GM18870 (cell line): ENCODE measurements at regions not wholly inside any gene's neighbourhood (a gene's known extent, or its start where the extent isn't known, plus 50 kb on each side); places are given as distances from the start of the nearest gene placed in this dataset.

ENCODE experiments used
- ATAC-seq: cut with Tn5 transposase; IDR thresholded peaks from one replicate; pipeline ENCODE4 v1.9.1; 2021; ENCODE audit warnings: moderate library complexity; ENCODE audit not compliant: unreplicated experiment

DNA sequence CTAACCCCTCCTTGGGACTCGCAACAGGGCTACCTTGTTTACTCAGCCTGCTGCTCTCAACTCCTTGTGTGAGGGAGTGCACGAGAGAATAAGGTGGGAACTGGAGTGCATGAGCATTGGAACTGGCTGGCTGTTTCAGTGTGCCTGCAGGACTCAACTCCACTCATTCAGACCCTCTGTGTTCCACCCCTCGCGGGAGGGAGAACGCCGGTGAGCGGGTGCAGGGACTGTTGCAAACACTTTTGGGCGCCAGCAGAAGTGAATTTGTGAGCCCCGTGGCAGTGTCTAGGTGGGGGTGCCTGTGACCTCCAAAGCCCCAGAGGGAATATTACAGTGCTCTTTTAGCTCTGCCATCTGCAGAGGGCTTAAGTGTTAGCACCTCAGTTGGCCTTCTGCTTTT is 1978.3 kb upstream of the PIK3C3 start:
- no peak for ATAC-seq

GRCh38 chr18:39972521-39972920 is 1982.5 kb upstream of the PIK3C3 start:
- no peak for ATAC-seq

DNA sequence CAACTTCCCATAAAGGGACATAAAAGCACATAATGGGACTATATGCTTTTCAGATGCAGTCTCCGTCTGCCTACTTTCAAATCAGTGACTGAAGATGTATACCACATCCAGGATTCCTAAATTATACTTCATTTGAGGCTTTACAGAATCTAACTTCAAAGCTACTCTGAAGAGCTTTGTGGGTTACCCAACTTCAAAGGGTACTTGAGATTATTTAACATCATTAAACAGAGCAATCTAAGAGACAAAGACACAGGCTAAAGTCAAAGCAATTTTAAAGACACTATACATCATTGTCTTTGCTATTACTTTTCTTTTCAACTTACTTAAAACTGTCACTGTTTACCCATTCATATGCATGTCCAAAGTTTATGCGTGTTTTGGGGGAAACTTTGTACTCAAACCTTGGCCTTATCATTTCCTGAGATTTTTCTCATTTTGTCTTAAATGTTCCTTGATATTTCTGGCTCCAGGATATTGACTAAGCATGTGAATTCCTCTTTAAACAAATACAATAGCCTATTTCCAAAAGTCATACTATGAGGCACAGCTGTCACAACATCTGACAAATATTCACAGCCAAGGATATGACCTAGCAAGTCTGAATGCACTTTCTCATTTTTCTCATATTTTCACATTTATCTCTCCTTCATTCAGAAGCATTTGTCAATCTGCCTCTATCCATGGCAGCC is 1985.1 kb upstream of the PIK3C3 start:
- ATAC-seq: no peak

DNA sequence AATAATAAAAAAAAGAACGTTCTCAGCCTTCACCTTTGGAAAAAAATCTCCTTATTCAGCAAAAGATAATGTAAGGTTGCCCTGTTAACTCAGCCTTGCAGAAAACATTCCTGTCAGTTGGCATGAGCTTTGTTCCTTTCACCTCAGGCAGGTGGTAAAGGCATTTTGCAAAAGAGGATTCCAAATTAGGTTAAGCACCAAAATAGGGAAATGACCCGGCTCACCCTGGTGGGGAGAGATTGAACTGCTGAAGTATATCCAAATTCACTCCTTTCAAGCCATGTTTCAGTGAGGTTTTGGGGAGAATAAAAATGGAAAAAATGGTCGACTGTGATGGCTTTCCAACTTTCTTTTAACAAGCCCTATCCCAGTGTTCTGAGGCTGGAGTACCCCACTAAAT is 1988.8 kb upstream of the PIK3C3 start:
- ATAC-seq: no peak

DNA sequence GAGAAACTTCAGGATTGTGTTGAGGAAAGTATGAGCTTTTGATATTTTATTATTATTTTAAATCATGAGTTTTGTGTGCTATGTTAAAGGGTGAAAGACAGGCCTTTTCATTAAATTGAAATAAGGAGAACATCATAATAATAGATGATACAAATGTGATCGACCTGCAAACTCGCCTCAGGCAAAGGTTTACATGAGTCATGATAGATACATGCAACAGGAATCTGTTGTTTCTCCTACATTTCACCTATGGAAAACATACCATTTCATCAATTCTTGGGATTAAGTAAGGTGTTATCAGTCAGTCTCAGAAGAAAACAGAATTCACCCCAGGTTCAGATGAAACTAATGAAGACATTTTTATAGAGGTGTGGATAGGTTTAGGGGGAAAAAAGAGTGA is 1992.5 kb upstream of the PIK3C3 start:
- no peak for ATAC-seq

- no peak for ATAC-seq
Measured at GRCh38 chr18:39960550-39960949, 1994.5 kb upstream of the PIK3C3 start.

DNA sequence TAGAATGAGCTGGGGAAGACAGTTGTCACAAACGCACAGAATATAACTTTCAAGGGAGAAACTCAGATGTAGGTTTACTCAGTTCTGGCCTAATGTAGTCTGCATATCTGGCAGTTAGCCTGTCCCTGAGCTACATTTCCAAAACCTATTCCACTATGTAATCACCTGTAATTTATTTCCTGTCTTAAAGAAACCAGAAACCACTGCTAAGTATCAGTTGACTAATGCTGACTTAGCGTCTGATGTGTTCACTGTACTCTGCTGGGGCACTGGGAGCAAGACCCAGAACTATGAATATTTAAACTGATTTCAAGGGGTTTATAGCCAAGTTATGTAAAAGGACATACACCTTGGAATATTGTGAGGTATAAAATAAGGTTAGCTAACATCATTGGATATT is 1995.2 kb upstream of the PIK3C3 start:
- ATAC-seq: no peak

DNA sequence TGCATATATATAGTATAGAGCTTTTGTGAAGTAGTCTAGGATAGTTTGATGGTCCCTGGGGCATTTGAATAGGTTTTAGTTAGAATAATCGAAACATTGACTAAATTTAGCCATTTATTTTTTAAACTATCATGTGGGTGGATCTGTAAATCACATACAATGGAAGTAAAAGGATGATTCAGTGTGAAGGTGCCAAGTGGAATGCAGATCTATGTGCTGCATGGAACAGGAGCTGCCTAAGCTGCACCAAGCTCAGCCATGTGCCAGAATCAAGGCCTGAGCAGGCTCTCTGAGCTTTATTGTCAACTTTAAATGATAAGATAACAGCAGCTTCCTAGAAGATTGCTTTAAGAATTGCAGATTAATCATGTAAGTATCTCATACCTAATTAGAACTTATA is 1996.2 kb upstream of the PIK3C3 start:
- ATAC-seq: no peak

GRCh38 chr18:39952816-39953215 is 2002.2 kb upstream of the PIK3C3 start:
- no peak for ATAC-seq

DNA sequence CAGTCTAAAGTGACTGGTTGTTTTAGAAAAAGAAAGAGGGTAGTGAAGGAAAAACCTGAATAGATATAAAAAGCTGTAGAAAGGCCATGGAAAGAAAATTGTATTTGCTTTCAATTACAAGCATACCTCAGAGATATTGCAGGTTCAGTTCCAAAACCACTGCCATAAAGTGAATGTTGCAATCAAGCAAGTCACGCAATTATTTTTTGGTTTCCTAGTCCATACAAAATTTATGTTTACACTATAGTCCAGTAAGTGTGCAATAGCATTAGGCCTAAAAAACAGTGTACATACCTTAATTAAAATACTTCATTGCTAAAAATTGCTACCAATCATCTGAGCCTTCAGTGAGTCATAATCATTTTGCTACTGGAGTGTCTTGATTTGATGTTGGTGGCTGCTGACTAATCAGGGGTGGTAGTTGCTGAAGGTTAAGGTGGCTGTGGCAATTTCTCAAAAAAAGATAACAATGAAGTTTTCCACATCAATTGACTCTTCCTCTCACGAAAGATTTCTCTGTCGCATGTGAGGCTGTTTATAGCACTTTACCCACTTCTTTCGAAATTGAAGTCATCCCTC is 2003.8 kb upstream of the PIK3C3 start:
- no peak for ATAC-seq

DNA sequence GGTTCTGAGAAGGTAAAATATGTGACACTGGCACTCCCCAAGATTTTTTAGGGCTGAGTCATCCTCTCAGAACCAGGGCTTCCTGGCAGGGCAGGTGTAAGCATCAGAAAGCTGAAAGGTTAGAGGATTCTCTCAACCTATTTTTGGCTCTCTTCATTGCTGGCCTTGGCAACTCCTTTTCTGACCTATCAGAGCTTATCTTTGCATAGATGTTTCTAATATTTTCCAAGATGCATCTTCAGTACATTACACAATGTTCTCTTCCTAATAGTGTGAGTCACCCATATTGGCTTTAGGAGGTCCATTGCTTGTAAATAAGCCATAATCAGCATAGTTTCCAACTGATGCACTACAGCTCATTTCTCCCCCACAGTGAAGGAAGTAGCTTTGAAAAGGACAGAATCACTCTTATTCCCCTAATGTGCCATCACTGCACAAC is 2008.4 kb upstream of the PIK3C3 start:
- ATAC-seq: no peak

GRCh38 chr18:39945076-39945475 is 2010.0 kb upstream of the PIK3C3 start:
- no peak for ATAC-seq

- no peak for ATAC-seq
Measured at GRCh38 chr18:39942702-39943101, 2012.3 kb upstream of the PIK3C3 start.

DNA sequence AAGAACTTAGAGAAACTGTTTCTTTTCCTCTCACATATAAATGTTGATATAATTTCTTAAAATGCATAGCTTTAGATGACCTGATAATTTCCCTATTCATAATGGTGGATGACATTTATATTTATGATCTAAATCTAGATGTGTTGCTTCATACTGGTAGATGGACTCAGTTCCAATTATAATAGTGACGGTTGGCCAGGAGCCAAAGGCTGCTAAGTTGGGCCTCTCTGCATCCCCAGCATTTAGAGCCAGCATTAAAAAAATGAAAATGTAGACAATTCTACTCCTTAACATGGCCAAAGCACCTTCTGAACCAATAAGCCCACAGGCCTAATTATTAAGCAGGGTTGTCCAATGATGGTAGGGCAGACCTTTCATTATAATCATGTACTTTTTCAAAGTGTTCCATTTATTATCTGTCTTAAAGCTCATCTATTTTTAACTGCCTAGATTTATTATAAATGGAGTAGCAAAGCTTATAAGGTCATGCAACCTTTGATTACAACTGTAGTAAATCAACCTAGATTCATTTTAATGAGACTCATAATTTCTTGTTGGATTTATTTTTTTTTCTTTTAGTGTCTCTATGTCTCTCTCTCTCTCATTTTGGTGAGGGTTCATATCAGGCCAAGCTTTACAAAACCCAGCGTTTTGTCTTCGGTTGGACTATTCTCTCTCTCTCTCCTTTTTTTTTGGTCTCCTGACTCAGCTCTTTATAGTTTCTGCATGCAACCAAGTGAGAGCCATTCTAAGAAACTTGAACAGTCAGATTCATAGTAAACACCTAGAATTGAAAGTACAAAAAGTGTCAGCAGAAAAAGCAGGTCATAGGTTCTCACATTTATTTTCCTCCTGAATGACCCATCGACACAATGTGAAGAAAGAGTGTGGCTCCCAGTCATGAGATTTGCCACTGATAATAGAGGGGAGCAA is 2016.1 kb upstream of the PIK3C3 start:
- ATAC-seq: no peak

DNA sequence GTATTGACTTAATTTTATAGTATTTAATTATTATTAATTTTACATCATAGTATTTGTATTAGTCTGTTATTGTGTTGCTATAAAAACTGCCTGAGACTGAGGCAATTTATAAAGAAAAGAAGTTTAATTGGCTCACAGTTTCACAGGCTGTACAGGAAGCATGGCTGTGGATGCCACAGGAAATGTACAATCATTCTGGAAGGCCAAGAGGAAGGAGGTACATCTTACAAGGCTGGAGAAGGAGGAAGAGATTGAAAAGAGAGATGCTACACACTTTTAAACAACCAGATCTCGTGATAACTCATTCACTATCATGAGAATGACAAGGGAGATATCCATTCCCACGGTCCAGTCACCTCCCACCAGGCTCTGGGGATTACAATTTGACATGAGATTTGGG is 2019.4 kb upstream of the PIK3C3 start:
- no peak for ATAC-seq

- no peak for ATAC-seq
Measured at GRCh38 chr18:39918847-39919246, 2036.2 kb upstream of the PIK3C3 start.

GRCh38 chr18:39913672-39914366 is 2041.2 kb upstream of the PIK3C3 start:
- ATAC-seq: no peak

DNA sequence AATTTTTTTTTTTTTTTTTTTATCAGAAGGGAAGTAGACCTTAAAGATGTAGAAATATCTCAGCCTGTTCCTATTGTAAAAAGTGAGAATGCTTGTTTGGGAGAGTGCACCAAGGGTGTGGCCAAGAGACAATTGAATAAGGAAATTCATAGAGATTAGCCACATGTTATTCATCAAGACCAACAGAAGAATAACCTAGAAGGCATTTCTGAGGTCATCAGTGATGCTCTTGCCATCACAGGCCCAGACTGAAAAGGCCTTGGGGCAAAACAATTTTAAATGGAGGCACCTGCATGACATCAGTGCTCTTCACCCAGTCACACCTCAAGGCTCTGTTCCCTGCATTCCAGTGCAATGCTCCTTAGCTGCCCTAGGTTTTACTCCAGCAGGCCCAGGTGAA is 2043.3 kb upstream of the PIK3C3 start:
- ATAC-seq: no peak

- no peak for ATAC-seq
Measured at GRCh38 chr18:39909706-39910105, 2045.3 kb upstream of the PIK3C3 start.

- no peak for ATAC-seq
Measured at GRCh38 chr18:39886136-39886535, 2068.9 kb upstream of the PIK3C3 start.

- no peak for ATAC-seq
Measured at GRCh38 chr18:39872651-39873050, 2082.4 kb upstream of the PIK3C3 start.
